ENCODE measurements at regions not wholly inside any gene's neighbourhood (a gene's known extent, or its start where the extent isn't known, plus 50 kb on each side); places are given as distances from the start of the nearest gene placed in this dataset.

- no peak for TF ChIP-seq POLR2A (IDR thresholded peaks at IDR 0.05)
- TF ChIP-seq, protein P1, sequence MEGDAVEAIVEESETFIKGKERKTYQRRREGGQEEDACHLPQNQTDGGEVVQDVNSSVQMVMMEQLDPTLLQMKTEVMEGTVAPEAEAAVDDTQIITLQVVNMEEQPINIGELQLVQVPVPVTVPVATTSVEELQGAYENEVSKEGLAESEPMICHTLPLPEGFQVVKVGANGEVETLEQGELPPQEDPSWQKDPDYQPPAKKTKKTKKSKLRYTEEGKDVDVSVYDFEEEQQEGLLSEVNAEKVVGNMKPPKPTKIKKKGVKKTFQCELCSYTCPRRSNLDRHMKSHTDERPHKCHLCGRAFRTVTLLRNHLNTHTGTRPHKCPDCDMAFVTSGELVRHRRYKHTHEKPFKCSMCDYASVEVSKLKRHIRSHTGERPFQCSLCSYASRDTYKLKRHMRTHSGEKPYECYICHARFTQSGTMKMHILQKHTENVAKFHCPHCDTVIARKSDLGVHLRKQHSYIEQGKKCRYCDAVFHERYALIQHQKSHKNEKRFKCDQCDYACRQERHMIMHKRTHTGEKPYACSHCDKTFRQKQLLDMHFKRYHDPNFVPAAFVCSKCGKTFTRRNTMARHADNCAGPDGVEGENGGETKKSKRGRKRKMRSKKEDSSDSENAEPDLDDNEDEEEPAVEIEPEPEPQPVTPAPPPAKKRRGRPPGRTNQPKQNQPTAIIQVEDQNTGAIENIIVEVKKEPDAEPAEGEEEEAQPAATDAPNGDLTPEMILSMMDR (IDR thresholded peaks at IDR 0.05) = no peak
Observed at GRCh38 chr3:139755551-139755950, 77.8 kb upstream of the NMNAT3 start.
